Spleen (tissue), 7 donors: ENCODE measurements at regions not wholly inside any gene's neighbourhood (a gene's known extent, or its start where the extent isn't known, plus 50 kb on each side); places are given as distances from the start of the nearest gene placed in this dataset.
"Not testable (repeated sequence)": the region's sequence is repeated elsewhere in the genome, so short reads cannot be mapped to it uniquely, and the experiment has no call there.

Experiments
- POLR2A ChIP-seq, 3 donors: fragments of 450-650 bp; IDR thresholded peaks; one replicate each; pipeline ENCODE4 v1.5.1; 2017; ENCODE audit warnings: antibody characterized with exemption in 3 of 3, mild to moderate bottlenecking in 1 of 3
- POLR2AphosphoS5 ChIP-seq, 3 donors: sonication (generic); formaldehyde crosslinking; IDR thresholded peaks; one replicate each; pipeline ENCODE4 v1.5.1; 2017; ENCODE audit warnings: antibody characterized with exemption in 3 of 3
- TF ChIP-seq, protein P1 (sequence below), 11 experiments: fragments of 200-600 bp in 7 of 11; fragments of 450-650 bp in 4 of 11; sonication (generic) in 4 of 11; IDR thresholded peaks in 8 of 11; conservative IDR thresholded peaks in 3 of 11; 1 replicate in 7 of 11; 2 replicates in 4 of 11; pipeline versions ENCODE4 v1.4.0 to v1.8.0; 2016 to 2021; ENCODE audit warnings: antibody characterized with exemption in 11 of 11, inconsistent platforms in 4 of 11, mild to moderate bottlenecking in 1 of 11
- donor health status: DM: no; HTN: no; CAD: no; lungs with moderate emphysema.
- donor health status: DM: no; HTN: no; CAD: no.
- donor health status: DM: no; HTN: no; CAD: no.

DNA sequence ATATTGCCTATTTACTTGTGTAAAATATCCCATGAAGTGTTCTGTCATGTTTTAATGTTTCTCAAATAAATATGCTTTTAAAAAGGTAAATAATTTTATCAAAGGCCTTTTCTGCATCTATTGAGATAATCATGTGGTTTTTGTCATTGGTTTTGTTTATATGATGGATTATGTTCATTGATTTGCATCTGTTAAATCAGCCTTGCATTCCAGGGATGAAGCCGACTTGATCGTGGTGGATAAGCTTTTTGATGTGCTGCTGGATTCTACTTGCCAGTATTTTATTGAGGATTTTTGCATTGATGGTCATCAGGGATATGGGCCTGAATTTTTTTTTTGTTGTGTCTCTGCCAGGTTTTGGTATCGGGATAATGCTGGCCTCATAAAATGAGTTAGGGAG lies 63.9 kb upstream of the P2RY10 start:
- TF ChIP-seq, protein P1, sequence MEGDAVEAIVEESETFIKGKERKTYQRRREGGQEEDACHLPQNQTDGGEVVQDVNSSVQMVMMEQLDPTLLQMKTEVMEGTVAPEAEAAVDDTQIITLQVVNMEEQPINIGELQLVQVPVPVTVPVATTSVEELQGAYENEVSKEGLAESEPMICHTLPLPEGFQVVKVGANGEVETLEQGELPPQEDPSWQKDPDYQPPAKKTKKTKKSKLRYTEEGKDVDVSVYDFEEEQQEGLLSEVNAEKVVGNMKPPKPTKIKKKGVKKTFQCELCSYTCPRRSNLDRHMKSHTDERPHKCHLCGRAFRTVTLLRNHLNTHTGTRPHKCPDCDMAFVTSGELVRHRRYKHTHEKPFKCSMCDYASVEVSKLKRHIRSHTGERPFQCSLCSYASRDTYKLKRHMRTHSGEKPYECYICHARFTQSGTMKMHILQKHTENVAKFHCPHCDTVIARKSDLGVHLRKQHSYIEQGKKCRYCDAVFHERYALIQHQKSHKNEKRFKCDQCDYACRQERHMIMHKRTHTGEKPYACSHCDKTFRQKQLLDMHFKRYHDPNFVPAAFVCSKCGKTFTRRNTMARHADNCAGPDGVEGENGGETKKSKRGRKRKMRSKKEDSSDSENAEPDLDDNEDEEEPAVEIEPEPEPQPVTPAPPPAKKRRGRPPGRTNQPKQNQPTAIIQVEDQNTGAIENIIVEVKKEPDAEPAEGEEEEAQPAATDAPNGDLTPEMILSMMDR (IDR thresholded peaks at IDR 0.05 in 8 of 11, conservative IDR thresholded peaks at IDR 0.05 in 3 of 11) = not testable (repeated sequence)
- not testable (repeated sequence) for TF ChIP-seq POLR2A, POLR2AphosphoS5 (IDR thresholded peaks at IDR 0.05)
